LNCAP (cell line): ENCODE measurements at regions not wholly inside any gene's neighbourhood (a gene's known extent, or its start where the extent isn't known, plus 50 kb on each side); places are given as distances from the start of the nearest gene placed in this dataset.

Source experiments
- TF ChIP-seq, protein P1 (sequence below): fragments of 450-650 bp; IDR thresholded peaks from 2 replicates; pipeline ENCODE4 v1.5.1; 2017; ENCODE audit warnings: mild to moderate bottlenecking

DNA sequence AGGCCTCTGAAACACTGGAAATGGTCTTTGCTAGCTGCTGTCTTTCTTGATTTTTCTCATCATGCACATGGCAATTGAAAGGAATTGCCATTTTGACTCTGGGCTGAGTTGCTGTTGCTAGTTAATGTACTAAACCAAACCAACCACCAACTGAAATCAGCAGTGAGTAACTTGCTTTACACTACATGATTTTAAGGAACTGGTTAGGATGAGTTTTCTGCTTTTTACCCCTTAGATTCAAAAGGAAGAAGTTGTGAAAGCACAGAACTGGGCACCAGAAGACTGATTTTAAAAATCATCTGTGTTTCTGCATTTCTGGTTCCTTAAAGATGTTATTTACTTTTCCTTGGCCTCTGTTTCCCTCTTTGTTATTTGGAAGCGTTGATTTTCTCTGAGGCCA is 361.9 kb downstream of the HLX start:
- TF ChIP-seq, protein P1, sequence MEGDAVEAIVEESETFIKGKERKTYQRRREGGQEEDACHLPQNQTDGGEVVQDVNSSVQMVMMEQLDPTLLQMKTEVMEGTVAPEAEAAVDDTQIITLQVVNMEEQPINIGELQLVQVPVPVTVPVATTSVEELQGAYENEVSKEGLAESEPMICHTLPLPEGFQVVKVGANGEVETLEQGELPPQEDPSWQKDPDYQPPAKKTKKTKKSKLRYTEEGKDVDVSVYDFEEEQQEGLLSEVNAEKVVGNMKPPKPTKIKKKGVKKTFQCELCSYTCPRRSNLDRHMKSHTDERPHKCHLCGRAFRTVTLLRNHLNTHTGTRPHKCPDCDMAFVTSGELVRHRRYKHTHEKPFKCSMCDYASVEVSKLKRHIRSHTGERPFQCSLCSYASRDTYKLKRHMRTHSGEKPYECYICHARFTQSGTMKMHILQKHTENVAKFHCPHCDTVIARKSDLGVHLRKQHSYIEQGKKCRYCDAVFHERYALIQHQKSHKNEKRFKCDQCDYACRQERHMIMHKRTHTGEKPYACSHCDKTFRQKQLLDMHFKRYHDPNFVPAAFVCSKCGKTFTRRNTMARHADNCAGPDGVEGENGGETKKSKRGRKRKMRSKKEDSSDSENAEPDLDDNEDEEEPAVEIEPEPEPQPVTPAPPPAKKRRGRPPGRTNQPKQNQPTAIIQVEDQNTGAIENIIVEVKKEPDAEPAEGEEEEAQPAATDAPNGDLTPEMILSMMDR = no peak

DNA sequence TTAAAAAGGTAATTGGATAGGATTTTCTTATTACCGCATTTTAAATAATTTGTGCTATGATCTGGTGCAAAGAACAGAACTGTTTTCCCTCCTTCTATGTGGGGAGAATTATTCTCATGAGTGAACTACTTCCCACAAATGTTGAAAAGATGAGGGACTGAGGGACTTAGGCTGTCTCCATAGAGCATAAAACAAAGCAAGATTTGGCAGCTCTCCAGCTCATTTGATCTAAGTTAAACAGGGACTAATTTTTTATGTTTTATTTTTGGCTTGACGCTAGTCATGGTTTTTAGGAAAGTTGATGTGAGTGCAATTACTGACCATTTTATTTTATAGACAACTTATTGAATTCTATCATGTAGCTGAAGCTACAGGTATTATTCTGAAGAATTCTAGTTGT is 362.3 kb downstream of the HLX start:
- TF ChIP-seq, protein P1 = no peak

DNA sequence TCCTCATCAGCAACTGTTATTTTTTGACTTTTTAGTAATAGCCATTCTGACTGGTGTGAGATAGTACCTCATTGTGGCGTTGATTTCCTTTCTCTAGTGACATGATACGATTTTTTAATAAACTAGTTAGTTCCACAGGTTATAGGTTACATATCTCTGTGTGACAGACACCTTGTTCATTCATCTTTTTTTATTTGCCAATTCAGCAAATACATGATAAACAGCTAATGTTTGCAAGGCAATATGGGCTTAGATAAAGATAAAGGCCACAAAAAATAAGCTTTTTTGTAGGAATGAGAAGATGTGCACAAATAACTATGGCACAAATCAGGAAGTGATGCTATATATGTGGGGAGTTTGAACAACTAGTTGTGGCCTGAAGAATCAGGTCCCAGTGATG is 366.8 kb downstream of the HLX start:
- TF ChIP-seq, protein P1 = no peak

DNA sequence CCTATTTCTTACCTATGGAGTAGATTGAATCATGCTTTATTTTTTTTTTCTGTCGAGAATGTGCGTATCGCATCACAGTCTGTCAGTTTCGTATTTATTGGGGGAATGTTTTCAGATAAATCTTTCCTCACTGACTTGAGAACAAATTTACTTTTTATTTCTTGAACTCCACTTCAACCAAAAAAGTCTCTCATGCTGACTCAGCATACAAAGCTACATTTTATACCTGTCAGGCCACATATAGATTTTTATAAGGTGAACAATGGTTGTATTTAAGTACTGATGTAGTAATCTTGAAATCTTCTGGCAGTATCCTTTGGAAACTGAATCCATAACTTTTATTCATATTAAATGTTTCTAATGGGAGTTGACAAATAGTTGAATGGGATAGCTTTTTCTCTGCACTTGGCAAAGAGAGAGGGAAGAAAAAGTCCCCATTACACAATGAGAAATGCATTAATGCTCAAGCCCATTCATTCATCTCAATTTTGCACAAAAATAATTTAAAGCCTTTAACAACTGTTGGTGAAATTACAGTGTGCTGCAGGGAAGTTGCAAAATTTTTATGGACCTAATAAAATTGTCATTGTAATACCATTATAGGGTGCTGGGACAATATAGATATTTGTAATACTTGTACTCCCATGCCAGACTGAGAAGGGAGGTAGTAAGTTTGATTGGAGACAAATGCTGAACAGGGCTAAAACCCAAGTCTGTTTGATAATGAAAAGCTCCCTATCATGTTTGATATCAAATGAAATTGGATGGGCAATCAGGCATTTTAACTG is 367.6 kb downstream of the HLX start:
- TF ChIP-seq, protein P1 = no peak

DNA sequence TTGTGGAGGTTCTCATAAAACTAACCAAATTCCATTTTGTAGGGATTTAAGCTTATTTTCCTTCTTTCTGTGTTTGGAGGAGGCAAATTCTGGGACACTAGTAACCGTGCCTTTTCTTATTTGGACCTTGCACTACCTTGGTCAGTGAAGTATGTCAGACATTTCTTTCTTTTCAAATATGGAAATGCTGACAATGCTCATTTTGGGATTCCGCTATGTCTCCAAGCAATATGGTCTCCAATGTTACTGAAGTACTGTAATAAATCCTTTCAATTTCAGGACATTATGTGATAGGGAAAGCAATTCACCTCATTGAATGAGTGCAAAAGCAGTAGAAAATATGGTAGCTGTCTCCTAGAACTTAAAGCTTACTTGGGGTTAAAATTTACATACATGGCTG is 372.3 kb downstream of the HLX start:
- TF ChIP-seq, protein P1 = no peak

DNA sequence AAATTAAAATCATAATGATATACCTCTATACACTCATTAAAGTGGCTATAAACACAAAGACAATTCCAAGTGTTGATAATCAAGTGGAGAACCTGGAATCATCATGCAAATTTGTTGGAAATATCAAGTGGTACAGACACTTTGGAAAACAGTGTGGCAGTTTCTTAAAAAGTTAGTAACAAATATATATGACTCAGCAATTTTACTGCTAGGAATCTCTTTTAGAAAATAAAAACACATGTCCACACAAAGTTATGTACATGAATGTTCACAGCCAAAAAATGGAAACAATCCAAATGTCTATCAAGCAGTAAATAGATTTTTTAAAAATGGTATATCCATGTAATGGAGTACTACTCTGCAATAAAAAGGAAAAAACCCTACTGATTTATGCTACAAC is 375.6 kb downstream of the HLX start:
- TF ChIP-seq, protein P1 = no peak

DNA sequence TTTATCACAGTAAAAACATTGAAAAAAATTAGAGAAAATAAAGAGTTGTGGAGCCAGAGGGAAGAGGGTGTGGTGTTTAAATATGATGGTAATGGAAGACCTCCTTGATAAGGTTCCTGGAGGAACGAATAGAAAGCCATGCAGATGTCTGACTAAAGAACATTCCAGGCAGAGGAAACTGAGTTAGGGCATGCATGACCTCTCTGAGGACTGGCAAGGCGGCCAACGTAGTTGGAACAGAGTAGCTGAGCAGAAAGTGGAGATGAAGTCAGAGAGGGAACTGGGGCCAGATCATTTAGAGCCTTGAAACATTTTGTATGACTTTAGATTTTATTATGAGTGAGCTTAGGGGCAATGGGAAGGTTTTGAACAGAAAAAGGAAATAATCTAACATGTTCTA is 377.5 kb downstream of the HLX start:
- TF ChIP-seq, protein P1 = no peak
